Body of pancreas (tissue), 4 donors: ENCODE measurements at regions not wholly inside any gene's neighbourhood (a gene's known extent, or its start where the extent isn't known, plus 50 kb on each side); places are given as distances from the start of the nearest gene placed in this dataset.

Experiments
- CTCF ChIP-seq, 7 experiments: fragments of 450-650 bp in 4 of 7; fragments of 200-600 bp in 3 of 7; sonication (generic) in 3 of 7; IDR thresholded peaks; one replicate each; pipeline ENCODE4 v1.5.1; 2016 to 2019; ENCODE audit warnings: antibody characterized with exemption in 7 of 7
- POLR2A ChIP-seq, 3 donors: fragments of 450-650 bp; IDR thresholded peaks; one replicate each; pipeline ENCODE4 v1.6.1; 2016; ENCODE audit warnings: antibody characterized with exemption in 3 of 3, mild to moderate bottlenecking in 2 of 3

- no peak for TF ChIP-seq CTCF (IDR thresholded peaks at IDR 0.05)
- no peak for TF ChIP-seq POLR2A (IDR thresholded peaks at IDR 0.05)
Observed at GRCh38 chr5:74401946-74402320, 238.6 kb downstream of the ENC1 start.
